Prostate gland (tissue), 2 donors: ENCODE measurements at regions not wholly inside any gene's neighbourhood (a gene's known extent, or its start where the extent isn't known, plus 50 kb on each side); places are given as distances from the start of the nearest gene placed in this dataset.

Experiments used
- POLR2A ChIP-seq: fragments of 450-650 bp; IDR thresholded peaks from one replicate; pipeline ENCODE4 v1.6.1; 2016; ENCODE audit warnings: antibody characterized with exemption, mild to moderate bottlenecking
- POLR2AphosphoS5 ChIP-seq: sonication (generic); formaldehyde crosslinking; IDR thresholded peaks from one replicate; pipeline ENCODE4 v1.6.1; 2017; ENCODE audit warnings: antibody characterized with exemption
- TF ChIP-seq, protein P1 (sequence below), 4 experiments: fragments of 200-600 bp in 2 of 4; fragments of 450-650 bp in 2 of 4; sonication (generic) in 2 of 4; IDR thresholded peaks; 1 replicate in 3 of 4; 2 replicates in 1 of 4; pipeline ENCODE4 v1.5.1; 2016 to 2019; ENCODE audit warnings: antibody characterized with exemption in 4 of 4, mild to moderate bottlenecking in 2 of 4, moderate library complexity in 2 of 4

- TF ChIP-seq POLR2AphosphoS5 (no peak), POLR2A (no peak)
- TF ChIP-seq, protein P1, sequence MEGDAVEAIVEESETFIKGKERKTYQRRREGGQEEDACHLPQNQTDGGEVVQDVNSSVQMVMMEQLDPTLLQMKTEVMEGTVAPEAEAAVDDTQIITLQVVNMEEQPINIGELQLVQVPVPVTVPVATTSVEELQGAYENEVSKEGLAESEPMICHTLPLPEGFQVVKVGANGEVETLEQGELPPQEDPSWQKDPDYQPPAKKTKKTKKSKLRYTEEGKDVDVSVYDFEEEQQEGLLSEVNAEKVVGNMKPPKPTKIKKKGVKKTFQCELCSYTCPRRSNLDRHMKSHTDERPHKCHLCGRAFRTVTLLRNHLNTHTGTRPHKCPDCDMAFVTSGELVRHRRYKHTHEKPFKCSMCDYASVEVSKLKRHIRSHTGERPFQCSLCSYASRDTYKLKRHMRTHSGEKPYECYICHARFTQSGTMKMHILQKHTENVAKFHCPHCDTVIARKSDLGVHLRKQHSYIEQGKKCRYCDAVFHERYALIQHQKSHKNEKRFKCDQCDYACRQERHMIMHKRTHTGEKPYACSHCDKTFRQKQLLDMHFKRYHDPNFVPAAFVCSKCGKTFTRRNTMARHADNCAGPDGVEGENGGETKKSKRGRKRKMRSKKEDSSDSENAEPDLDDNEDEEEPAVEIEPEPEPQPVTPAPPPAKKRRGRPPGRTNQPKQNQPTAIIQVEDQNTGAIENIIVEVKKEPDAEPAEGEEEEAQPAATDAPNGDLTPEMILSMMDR (IDR thresholded peaks at IDR 0.05), result no peak
Observed at GRCh38 chr14:47846008-47846407, 170.6 kb upstream of the MDGA2 start.
